ENCODE measurements at regions not wholly inside any gene's neighbourhood (a gene's known extent, or its start where the extent isn't known, plus 50 kb on each side); places are given as distances from the start of the nearest gene placed in this dataset.
A peak's percentile ranks its signal among the peaks of the same experiment; 100 is the strongest.

DNA sequence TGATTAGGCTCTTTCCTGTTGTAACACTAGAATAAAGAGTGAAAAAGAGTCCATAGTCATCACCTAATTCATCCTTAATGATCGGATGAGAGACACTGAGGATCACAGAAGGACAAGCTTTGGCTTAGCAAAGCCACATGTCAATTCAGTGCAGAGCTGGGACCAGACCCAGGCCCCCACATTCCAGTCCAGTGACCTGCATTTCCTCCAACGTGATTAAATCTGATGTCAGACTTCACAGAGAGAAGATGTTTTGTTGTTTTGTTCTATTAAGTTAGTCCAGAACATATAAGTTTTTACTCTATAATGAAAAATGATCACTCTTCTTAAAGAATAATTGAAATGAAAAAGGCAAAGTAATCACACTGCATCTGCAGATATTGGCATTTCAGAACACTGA lies 377.9 kb upstream of the PAPPA start:
- 16% methylated on average over 2 of the region's 2 CpGs for WGBS (ENCODE audit: low lambda C conversion rate)
- H4K20me1 ChIP-seq (ENCODE audit: insufficient read depth), result no peaks in the 10 kb centered on the region
- H3K4me1 ChIP-seq (ENCODE audit: control insufficient read depth in 1 of 2, insufficient read depth in 2 of 2, low read depth in 1 of 2, low read length in 1 of 2), result peaks cover 0 to 3% of the 10 kb centered on the region in 2 experiments; a peak in 2 of 4 replicates
- H3K27me3 ChIP-seq (ENCODE audit: insufficient read depth), result no peaks in the 10 kb centered on the region
- no peak for DNase-seq
- H3K27ac ChIP-seq (ENCODE audit: low read depth in 2 of 2, low read length in 1 of 2), result peak overlapping the region in 1 of 2 experiments; percentile 53; a peak in 2 of 4 replicates
- no peak overlapping the region for H3K4me2 ChIP-seq
- CTCF ChIA-PET, result no interaction called here
- no peak overlapping the region for H3K4me3 ChIP-seq (ENCODE audit: low read depth in 2 of 2, low read length in 1 of 2)
- no peak for TF ChIP-seq REST (IDR thresholded peaks at IDR 0.05; ENCODE audit: low read depth, low read length)
- TF ChIP-seq EP300 (IDR thresholded peaks at IDR 0.05; ENCODE audit: borderline replicate concordance in 1 of 2, low read depth in 1 of 2, low read length in 1 of 2), result peak in 1 of 2 experiments; percentile 56; a peak in 2 of 4 replicates
- TF ChIP-seq TCF12 (IDR thresholded peaks at IDR 0.05), result peak; percentile 82
- no peak for TF ChIP-seq USF2 (IDR thresholded peaks at IDR 0.05; ENCODE audit: borderline replicate concordance, low read depth, low read length)
- peak; percentile 72 for TF ChIP-seq PBX3 (IDR thresholded peaks at IDR 0.05)
- TF ChIP-seq RFX5 (IDR thresholded peaks at IDR 0.05; ENCODE audit: low read length), result no peak
- TF ChIP-seq CHD2 (IDR thresholded peaks at IDR 0.05; ENCODE audit: low read length, partially characterized antibody), result no peak
- TF ChIP-seq CTCF (IDR thresholded peaks at IDR 0.05), result no peak
- no peak for TF ChIP-seq MEF2A (IDR thresholded peaks at IDR 0.05; ENCODE audit: borderline replicate concordance, low read depth)
- TF ChIP-seq, protein P1, sequence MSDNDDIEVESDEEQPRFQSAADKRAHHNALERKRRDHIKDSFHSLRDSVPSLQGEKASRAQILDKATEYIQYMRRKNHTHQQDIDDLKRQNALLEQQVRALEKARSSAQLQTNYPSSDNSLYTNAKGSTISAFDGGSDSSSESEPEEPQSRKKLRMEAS (IDR thresholded peaks at IDR 0.05; ENCODE audit: low read depth), result no peak
- H3K9me2 ChIP-seq, result no peaks in the 10 kb centered on the region
- H3K79me2 ChIP-seq (ENCODE audit: insufficient read depth), result no peaks in the 10 kb centered on the region
- H3K36me3 ChIP-seq (replicated peaks in 1 of 2; ENCODE audit: control insufficient read depth in 1 of 2, insufficient read depth in 2 of 2, low read length in 1 of 2), result no peaks in the 10 kb centered on the region
- peaks cover 3% of the 10 kb centered on the region for H3F3A ChIP-seq (replicated peaks; ENCODE audit: insufficient read depth)
- H3K9me3 ChIP-seq, result no peaks in the 10 kb centered on the region
- H2AFZ ChIP-seq (ENCODE audit: low read depth), result peak overlapping the region; percentile 20
- POLR2A ChIA-PET, result no interaction called here
- no peak overlapping the region for H3K9ac ChIP-seq

Data from SK-N-SH (cell line).